ENCODE measurements at regions not wholly inside any gene's neighbourhood (a gene's known extent, or its start where the extent isn't known, plus 50 kb on each side); places are given as distances from the start of the nearest gene placed in this dataset.

GRCh38 chr2:173614265-173614930 lies 259.7 kb downstream of the CDCA7 start:
- H3K27ac Mint-ChIP-seq: no peak overlapping the region
- H3K27me3 Mint-ChIP-seq: peaks cover 16% of the 10 kb centered on the region
- H3K4me1 Mint-ChIP-seq: no peaks in the 10 kb centered on the region
- no peak overlapping the region for H3K4me3 Mint-ChIP-seq
- peaks cover 5% of the 10 kb centered on the region for H3K9me3 Mint-ChIP-seq
- H3K36me3 Mint-ChIP-seq: no peaks in the 10 kb centered on the region

DNA sequence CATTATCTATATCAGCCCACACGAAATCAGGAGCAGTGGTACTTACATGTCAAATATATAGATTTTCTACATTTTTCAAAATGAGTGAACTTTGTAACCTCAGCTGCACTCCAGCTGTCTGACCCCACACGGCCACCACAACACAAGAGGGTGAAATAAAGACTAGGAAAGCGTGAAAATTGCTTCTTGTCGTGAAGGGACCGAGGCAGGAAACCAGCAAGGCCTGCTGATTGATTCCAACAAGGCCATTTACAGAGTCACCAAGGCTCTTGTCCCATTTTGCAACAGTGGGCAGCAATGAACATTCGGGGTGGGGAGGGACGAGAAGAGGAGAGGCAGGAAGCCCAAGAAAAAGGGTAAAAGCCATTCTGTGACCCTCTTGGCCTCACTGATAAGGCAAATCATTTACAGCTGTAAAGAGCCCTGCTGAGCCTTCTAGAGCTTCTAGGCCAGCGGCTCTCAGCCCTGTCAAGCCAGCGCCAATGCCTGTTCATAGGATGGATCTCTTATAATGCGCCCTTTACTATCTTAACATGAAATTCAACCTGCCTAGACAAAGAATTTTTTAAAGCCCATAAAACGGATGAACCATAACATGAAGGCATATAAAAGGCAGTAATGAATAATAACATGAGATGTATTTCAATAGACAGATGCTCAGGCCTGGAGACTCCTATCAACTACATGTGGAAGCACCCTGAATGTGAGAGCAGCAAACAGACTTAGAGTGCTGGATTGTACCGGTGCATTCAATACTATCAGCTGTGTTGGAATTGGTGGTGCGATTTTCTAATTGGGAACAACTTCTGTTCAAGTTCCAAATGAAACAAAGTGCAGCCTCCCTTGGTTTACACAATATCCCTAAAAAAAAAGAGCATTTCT lies 269.0 kb downstream of the CDCA7 start:
- Mint-ChIP-seq H3K4me1 (no peaks in the 10 kb centered on the region), H3K27me3 (peaks cover 12% of the 10 kb centered on the region), H3K36me3 (no peaks in the 10 kb centered on the region), H3K4me3 (no peak overlapping the region), H3K9me3 (no peaks in the 10 kb centered on the region), H3K27ac (no peak overlapping the region)

GRCh38 chr2:173625315-173625714 lies 270.6 kb downstream of the CDCA7 start:
- no peaks in the 10 kb centered on the region for H3K9me3 Mint-ChIP-seq
- H3K27ac Mint-ChIP-seq: no peak overlapping the region
- no peaks in the 10 kb centered on the region for H3K4me1 Mint-ChIP-seq
- no peak overlapping the region for H3K4me3 Mint-ChIP-seq
- H3K36me3 Mint-ChIP-seq: no peaks in the 10 kb centered on the region
- peaks cover 12% of the 10 kb centered on the region for H3K27me3 Mint-ChIP-seq

DNA sequence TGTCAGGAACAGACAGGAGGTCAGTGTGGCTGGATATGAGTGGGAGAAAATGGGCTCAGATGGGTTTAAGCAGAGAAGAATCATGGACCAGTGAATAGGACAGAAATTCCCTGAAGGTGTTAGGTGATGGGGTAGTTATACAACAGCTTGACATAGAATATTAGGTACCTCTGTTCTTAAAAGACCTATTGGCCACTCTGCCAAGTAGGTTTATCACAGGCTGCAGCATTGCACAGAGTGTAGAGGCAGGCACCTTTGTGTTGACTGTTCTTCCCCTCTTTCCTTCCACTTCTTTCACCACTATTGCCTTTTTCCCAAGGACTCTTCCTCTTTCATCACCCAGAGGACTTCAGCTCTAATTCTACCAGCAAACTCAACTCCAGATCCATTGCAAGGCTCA lies 274.4 kb downstream of the CDCA7 start:
- no peaks in the 10 kb centered on the region for H3K4me1 Mint-ChIP-seq
- H3K27ac Mint-ChIP-seq: no peak overlapping the region
- no peak overlapping the region for H3K4me3 Mint-ChIP-seq
- H3K9me3 Mint-ChIP-seq: no peaks in the 10 kb centered on the region
- peaks cover 22% of the 10 kb centered on the region for H3K27me3 Mint-ChIP-seq
- no peaks in the 10 kb centered on the region for H3K36me3 Mint-ChIP-seq

GRCh38 chr2:173630425-173631126 lies 275.9 kb downstream of the CDCA7 start:
- Mint-ChIP-seq H3K4me3 (no peak overlapping the region), H3K27ac (no peak overlapping the region), H3K9me3 (no peaks in the 10 kb centered on the region), H3K27me3 (peaks cover 24% of the 10 kb centered on the region), H3K4me1 (no peaks in the 10 kb centered on the region), H3K36me3 (no peaks in the 10 kb centered on the region)

DNA sequence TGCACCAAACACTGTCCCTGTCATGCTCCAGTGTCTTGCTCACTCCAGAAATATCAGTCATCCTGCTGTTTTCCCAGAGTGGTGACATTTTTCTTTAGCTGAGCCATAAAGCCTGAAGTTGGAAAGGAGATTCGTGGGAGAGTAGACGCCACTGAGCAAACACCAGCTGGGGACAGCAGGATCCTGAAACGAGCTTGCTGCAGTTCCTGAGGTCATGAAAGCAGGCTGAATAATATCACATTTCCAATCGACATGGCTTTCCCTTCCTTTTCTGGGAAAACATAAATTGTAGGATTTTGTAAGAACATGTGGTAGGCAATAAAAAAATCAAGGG lies 276.4 kb downstream of the CDCA7 start:
- no peak overlapping the region for H3K4me3 Mint-ChIP-seq
- H3K9me3 Mint-ChIP-seq: no peaks in the 10 kb centered on the region
- H3K27me3 Mint-ChIP-seq: peaks cover 24% of the 10 kb centered on the region
- no peak overlapping the region for H3K27ac Mint-ChIP-seq
- no peaks in the 10 kb centered on the region for H3K4me1 Mint-ChIP-seq
- H3K36me3 Mint-ChIP-seq: no peaks in the 10 kb centered on the region

GRCh38 chr2:173644146-173644545 lies 289.5 kb downstream of the CDCA7 start:
- Mint-ChIP-seq H3K27me3 (peaks cover 6% of the 10 kb centered on the region), H3K4me3 (no peak overlapping the region), H3K4me1 (no peaks in the 10 kb centered on the region), H3K9me3 (no peaks in the 10 kb centered on the region), H3K36me3 (no peaks in the 10 kb centered on the region), H3K27ac (no peak overlapping the region)

DNA sequence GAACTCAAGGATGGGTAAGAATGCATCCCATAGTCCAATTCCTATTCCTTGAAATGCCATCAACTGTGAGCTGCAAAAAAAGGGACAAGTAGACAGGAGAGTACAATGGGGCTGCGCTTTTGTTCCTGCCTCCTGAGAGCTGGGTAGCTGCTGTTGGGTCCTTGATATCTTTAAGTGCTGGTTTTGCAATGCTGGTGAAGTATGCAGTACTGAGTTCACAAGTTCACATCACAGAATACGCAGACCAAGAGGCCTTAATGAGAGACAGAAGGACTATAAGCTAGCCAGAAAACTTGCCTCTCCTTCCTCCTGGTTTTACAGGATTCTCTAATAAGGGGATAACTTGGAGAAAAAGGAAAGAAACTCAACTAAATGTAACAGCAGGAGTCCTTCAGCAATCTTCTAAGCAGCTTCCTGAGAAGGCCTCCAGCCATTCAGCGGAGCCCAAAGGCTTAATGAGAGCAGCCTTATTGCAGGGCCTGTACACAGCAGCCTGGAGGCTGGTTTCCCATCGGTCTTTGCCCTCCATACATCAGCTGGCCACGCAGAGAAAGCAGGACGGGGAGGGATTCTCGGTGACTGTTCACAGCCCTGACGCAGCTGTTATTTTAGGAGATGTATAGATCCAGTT lies 293.1 kb downstream of the CDCA7 start:
- H3K4me1 Mint-ChIP-seq: no peaks in the 10 kb centered on the region
- peaks cover 10% of the 10 kb centered on the region for H3K27me3 Mint-ChIP-seq
- no peak overlapping the region for H3K4me3 Mint-ChIP-seq
- no peaks in the 10 kb centered on the region for H3K36me3 Mint-ChIP-seq
- no peaks in the 10 kb centered on the region for H3K9me3 Mint-ChIP-seq
- no peak overlapping the region for H3K27ac Mint-ChIP-seq

GRCh38 chr2:173648816-173649215 lies 294.1 kb downstream of the CDCA7 start:
- Mint-ChIP-seq H3K36me3 (no peaks in the 10 kb centered on the region), H3K4me1 (no peaks in the 10 kb centered on the region), H3K4me3 (no peak overlapping the region), H3K27ac (no peak overlapping the region), H3K27me3 (peaks cover 10% of the 10 kb centered on the region), H3K9me3 (no peaks in the 10 kb centered on the region)

DNA sequence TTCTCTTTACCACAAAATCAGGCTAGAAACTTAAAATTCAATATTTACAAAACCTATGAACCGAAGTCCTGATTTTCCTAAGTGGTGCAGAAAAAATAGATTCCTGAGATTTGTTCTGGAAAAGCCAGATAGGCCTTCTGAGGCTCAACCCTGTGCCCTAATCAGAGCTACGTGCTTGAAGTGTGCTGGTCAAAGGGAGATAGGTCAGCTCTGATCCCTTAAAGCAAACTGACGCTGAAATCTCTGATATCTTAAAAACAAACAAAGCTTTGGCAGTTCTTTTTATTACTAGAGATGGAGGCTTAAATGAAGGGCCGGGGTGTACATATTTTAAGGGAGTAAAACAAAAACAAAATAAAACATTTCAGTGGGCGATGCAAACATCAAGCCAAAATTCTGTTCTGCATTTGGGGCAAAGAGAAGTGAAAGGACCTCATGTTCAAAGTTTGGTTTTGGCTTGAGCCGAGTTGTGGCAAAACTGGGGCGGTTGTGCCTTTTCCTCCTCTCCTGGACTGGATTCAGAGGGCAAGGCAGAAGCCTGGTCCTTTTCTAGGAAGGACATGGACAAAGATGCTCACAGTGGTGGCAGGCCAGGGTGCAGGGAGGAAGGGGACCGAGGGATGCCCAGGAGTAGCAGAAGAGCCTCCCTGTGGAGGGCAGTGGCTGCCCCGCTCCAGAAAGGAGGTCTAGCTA lies 295.0 kb downstream of the CDCA7 start:
- no peak overlapping the region for H3K27ac Mint-ChIP-seq
- H3K9me3 Mint-ChIP-seq: no peaks in the 10 kb centered on the region
- H3K4me3 Mint-ChIP-seq: no peak overlapping the region
- H3K27me3 Mint-ChIP-seq: peaks cover 10% of the 10 kb centered on the region
- no peaks in the 10 kb centered on the region for H3K36me3 Mint-ChIP-seq
- no peaks in the 10 kb centered on the region for H3K4me1 Mint-ChIP-seq

GRCh38 chr2:173651891-173652290 lies 297.2 kb downstream of the CDCA7 start:
- Mint-ChIP-seq H3K27ac (no peak overlapping the region), H3K4me3 (no peak overlapping the region), H3K27me3 (peaks cover 8% of the 10 kb centered on the region), H3K36me3 (no peaks in the 10 kb centered on the region), H3K4me1 (no peaks in the 10 kb centered on the region), H3K9me3 (no peaks in the 10 kb centered on the region)

GRCh38 chr2:173652311-173652710 lies 297.6 kb downstream of the CDCA7 start:
- Mint-ChIP-seq H3K27ac (no peak overlapping the region), H3K4me1 (no peaks in the 10 kb centered on the region), H3K27me3 (peaks cover 8% of the 10 kb centered on the region), H3K9me3 (no peaks in the 10 kb centered on the region), H3K4me3 (no peak overlapping the region), H3K36me3 (no peaks in the 10 kb centered on the region)

- Mint-ChIP-seq H3K27ac (no peak overlapping the region), H3K4me1 (no peaks in the 10 kb centered on the region), H3K36me3 (no peaks in the 10 kb centered on the region), H3K9me3 (no peaks in the 10 kb centered on the region), H3K27me3 (peaks cover 8% of the 10 kb centered on the region), H3K4me3 (no peak overlapping the region)
These were observed 298.2 kb downstream of the CDCA7 start for GRCh38 chr2:173652767-173653431.

DNA sequence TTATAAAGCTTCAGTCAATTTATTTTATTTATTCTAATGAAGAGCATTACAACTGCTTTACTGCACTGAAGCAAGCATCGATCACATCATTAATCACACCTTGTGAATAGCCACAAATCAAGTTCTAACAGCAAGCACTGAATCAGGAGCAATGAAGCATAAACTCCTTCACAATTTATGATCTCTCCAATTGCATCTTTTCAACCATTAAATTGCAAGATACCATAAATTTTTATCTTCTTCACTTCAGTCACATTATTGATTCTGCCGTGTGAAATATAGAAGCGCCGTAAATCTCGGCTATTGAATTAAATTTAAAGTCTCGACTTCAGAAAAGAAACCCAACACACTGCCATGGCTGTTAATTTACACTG lies 298.7 kb downstream of the CDCA7 start:
- Mint-ChIP-seq H3K27ac (no peak overlapping the region), H3K4me1 (no peaks in the 10 kb centered on the region), H3K4me3 (no peak overlapping the region), H3K27me3 (peaks cover 8% of the 10 kb centered on the region), H3K9me3 (no peaks in the 10 kb centered on the region), H3K36me3 (no peaks in the 10 kb centered on the region)

Measured in activated naive CD4-positive, alpha-beta T cell treated with anti-CD3 and anti-CD28 coated beads, Interleukin-2, amount 50 U/mL, for 24 hours (primary cell).